Inferior parietal cortex (tissue), 1 donor: ENCODE measurements at regions not wholly inside any gene's neighbourhood (a gene's known extent, or its start where the extent isn't known, plus 50 kb on each side); places are given as distances from the start of the nearest gene placed in this dataset.

Source experiments
- DNase-seq: peaks from one replicate; pipeline ENCODE4 v3.0.0-alpha.2; 2016; ENCODE audit errors: extremely low spot score

DNA sequence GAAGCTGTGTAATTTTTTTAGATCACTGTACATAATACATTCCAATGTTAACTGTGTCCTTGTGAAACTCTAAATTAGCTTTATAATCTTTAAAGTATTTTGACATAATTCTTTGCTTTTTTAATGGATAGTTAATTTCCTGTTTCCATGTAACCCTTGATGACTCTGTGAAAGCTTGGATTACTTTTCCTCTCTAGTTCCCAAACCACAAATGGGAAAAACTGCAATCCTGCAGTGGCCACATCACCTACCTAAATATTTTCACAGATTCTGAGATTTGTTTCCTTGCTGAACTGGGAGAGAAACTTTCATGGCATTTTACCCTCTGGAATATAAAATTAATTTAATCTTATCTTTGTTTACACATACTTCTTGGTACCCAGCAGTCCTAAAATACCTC is 161.6 kb upstream of the CCDC68 start:
- no peak for DNase-seq

DNA sequence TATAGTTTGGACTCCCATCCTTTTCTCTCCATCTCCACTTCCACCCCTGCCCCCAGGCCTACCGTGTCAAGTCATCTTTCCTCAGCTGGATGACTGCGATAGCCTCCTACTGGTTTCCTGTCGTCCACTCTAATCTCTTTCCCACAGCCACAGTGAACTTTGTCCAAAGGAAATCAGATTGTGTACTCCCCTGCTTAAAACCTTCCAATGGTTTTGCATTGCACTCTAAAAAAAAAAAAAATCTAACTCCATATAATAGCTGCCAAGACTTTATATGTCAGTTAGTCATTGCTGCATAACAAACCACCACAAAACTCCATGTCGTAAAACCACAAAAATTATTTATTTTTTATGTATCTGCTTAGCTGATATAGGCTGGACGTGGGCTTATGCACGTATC is 160.2 kb upstream of the CCDC68 start:
- no peak for DNase-seq

DNA sequence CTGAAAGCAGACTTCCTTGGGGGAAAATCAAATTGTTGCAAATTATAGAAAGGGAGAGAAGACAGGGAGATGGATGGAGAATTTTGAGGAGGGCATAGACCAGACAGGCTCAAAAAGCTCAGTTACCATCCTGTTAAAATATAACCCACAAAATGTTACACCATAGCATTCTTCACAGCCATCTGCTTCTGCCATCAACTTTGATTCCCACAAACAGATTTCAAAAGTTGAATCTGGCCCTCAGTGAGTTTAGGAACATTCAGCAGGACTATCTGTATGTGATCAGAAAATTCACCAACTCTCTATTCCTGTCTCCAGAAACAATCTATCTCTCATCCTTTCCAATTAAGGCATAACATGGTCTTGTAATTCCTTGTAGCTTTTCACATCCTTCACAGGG is 159.8 kb upstream of the CCDC68 start:
- DNase-seq, result no peak

DNA sequence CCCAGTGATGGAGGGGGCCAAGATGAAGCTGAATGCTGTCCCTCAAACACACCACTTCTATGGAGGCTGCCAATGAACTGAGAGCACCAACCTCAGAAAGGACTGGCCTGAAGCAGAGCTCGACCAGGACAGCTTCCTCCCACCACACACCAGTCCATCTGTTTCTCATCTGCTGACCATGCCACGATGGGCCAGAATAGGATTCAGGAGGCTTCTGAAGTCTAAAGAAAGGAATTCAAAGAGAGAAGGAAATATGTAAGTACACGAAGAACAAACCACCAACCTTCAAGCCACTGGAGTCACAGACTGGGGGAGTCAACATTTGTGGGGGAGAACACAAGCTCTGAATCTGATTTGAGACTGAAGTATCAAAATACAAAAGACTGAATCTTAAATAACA is 157.6 kb upstream of the CCDC68 start:
- no peak for DNase-seq

DNA sequence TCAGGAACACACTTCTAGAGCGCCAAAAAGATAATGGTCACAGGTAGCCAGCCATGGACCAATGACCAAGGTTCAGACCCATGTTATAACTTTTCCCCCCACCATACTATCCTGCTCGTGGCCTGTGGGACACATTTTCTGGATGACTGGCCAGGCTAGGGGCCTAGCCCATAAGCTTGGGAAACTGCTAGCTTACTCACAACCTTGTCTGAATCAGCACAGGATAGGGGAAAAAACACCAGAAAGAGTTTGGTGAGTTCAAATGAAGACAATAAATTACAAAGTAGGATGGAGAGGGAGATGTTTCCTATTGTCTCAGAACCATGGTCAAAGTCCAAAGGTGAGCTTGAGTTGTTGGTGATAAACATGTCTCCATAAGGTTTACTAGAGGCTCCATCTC is 156.3 kb upstream of the CCDC68 start:
- no peak for DNase-seq

DNA sequence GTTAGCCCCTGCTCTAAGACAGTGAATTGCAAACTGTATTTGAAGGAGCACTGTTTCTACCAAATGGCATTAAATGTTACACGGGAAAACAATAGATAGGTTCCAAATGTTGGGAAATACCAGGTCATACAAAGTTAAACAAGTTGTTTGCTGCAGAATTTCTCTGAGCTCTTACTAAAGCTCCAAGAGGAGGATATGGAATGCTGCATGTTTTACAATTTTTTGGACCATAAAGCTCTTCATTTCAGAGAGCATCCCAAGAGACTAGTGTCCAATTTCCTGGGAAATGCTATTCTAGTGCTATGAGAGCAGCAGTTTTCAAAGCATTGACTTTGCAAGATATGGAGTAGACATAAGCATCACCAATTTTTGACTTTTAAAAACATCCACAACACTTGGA is 155.6 kb upstream of the CCDC68 start:
- DNase-seq, result no peak

DNA sequence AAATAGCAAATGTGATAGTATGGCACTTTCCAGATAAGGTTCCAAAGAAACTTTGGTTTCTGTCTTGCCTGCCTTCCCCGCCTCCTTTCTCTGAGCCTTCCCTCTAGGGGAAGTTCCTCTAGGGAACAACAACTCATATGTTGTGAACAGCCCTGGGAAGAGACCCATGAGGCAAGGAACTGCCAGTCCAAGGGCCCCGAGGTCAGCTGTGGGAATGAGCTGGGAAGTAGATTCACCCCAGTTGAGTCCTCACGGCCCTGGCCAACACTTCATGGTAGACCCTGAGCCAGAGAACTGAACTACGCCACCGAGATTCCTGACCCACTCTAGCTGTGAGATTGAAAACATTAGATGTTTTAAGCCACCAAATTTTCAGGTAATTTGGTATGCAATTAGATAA is 154.5 kb upstream of the CCDC68 start:
- no peak for DNase-seq

DNA sequence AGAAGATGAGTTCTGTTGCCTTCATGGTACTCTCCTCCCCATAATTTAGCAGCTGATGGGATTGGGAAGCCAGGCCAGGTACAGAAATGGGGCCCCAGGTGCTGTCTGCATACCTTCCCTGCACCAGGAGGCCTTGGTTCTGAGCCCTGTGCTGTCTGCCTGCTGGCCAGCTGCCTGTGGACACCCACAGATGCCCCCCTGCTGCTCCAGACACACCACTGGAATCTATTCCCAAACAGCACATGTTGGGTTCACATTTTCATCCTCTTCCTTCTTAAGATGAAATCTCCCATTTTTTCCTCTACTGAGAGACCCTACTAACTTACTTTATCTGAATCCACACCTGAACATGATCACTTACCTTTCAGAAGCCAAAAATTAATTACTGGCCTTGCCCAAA is 152.0 kb upstream of the CCDC68 start:
- no peak for DNase-seq

DNA sequence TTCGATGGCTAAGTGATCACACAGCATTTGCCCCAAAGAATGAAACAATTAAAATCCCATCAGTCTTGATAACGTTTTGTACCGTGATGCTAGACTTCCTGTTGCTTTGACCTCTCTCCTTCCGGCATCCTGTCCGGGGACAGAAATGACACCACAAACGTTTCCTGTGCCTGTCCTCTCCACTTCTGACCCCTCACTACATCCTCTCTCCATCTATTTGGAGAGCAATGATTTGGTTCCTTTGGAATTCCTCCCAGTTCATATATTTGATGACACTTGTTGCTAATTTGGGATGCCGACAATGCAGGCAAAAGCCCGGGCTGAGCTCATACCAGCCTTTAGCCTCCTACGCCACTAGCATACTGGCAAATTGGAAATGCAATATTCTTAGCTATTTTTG is 151.2 kb upstream of the CCDC68 start:
- no peak for DNase-seq

DNA sequence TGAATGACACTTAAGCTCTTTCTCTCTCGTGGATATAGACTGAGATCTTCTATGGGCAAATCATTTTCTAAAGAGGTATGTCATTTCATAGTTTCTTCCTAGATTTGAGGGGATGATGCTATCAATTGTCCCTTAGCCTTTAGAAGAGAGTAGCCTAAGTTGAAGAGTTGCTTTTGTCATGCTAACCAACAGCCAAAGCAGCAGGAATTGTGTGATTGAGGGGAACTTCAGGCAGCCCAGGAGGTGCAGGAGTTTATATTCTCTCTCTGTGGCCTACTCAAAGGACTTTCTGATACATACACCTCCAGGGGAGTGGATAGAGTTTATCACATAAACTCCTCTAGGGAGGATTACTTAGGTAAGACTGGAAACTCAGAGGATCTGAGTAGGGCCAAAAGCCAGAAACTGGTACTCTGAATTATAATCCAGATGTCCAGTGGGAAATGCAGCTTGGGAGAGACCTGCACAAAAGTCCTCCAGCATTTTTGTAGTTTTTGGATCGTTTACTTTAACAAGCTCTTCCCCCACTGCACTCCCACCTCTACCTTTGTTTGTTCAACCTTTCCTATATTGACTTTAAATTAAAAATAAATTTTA is 150.7 kb upstream of the CCDC68 start:
- DNase-seq, result no peak

DNA sequence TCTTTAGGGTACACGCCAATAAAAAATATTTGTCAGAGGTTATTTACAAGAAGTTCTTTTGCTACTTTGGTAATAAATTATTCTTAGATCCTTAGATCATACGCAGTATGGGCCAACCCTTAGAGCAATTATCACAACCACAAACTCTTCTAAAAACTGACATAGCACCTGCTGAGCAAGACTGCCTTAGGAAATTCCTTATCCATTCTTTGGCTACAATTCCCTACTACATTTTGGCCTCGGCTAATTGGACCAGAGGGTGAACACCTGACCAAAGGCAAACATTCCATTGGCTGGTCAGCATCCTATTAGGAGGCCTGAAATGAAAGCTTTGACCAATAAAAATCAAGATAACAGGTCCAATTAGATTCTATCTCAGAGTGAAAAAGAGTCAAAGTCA is 147.6 kb upstream of the CCDC68 start:
- no peak for DNase-seq

DNA sequence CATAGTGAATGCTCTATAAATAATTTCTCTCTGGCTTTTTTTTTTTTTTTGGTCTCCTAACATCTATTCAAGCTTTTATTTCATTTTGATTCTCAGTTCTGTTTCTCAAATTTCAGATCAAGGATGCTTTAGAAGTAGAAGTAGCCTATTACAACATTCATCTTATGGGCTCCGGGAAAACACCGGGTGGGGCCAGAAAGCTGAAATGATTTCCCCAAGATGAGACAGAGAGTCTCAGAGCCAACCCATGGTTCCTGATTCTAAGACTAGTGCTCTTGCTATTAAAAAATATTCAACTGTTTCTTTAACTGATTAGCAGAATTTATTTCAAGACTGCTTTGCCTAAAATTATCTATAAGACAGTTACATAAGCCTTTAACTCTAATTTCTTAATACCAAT is 147.2 kb upstream of the CCDC68 start:
- DNase-seq, result no peak

DNA sequence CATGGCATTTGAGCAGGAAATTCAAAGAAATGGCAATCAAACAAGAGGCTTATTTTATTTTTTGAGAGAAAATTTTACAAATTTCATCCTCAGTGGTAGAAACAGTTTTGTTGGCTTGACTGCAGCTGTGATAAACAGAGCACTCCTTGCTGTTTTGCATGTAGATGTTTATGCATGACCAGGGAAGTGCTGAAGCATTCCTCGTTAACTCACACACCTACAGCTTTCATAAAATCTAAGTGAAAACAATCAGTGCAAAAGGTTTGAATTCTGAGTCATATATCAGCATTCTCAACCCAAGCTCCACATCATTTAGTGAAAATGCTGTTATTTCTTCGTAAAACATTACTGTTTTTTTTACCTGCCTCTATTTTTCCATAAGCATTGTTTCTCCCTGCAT is 146.6 kb upstream of the CCDC68 start:
- DNase-seq, result no peak

DNA sequence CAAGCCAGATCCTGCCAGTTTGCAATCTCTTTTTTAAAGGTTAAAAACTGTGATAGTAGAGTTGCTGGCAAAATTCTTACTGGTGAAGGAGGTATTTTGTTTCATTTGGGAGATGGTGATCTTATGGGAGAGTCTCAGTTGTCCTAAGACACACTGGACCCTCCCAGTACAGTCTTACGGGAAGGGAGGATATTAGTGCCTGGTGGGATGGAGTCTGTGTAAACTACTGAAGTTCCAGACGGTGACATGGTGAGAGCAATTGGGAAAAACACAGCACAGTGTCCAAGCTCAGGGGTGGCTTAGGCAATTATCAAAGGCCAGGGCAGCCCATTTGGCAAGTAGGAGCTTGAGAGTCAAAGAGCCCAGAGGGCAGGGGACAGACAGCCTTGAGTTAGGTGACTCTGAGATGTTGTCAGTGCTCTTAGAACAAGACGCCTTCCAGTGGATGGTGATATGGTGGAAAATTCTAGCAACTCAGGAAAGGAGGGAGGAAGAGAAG is 143.7 kb upstream of the CCDC68 start:
- no peak for DNase-seq

DNA sequence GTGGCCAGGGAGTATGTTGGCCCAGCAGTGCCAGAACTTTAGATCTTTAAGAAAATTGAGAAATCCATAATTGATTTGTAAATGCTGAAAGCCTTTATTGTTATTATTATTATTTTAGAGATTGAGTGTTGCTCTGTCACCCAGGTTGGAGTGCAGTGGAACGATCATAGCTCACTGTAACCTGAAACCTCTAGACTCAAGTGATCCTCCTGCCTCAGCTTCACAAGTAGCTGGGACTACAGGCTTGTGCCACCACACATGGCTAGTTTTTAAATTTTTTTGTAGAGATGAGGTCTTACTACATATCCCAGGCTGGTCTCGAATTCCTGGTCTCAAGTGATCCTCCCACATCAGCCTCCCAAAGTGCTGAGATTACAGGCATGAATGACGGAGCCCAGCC is 143.2 kb upstream of the CCDC68 start:
- DNase-seq, result no peak

DNA sequence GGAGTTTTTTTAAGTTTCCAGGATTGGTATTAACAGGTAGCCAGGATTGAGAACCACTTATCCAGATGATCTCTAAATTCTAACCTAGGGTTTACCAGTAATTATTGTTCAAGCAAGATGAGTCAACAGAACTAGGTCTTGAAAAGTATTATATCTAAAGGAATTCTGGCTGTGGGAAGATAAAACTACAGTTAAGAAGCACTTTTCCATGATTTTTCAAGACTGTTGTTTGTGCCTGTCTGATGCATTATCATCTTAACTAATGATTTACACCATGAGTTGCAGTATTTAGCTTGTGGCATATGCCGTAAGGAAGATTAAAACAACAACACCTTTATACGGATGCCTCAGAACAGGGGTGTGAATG is 142.2 kb upstream of the CCDC68 start:
- no peak for DNase-seq

DNA sequence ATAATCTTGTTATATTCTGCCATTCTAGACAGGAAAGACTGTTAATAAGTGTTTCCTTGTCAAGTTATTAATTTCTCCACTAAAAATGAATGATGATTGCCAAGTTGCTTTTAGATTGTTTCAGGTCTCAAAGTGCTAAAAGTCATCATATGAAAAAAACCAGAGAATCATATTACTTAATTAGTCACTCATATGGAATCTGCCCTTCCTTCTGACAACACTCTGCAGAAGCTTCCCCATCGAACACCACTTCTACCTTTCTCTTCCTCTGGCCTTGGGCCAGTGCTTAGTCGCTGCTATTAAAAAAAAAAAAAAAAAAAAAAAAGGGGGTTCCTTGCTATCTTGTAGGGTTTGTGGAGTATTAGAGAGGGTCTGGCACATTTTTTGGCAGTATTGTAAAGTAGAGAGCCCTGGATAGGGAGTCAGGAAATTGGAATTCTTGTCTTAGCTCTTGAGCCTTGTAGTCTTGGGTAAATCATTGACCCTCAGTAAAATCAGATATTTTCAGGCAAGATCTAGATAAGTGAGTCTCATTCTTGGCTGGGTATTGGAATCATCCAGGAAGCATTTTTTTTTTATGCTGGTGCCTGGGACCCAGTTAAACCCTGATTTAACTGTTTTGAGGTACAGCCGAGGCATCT is 141.7 kb upstream of the CCDC68 start:
- DNase-seq, result no peak

DNA sequence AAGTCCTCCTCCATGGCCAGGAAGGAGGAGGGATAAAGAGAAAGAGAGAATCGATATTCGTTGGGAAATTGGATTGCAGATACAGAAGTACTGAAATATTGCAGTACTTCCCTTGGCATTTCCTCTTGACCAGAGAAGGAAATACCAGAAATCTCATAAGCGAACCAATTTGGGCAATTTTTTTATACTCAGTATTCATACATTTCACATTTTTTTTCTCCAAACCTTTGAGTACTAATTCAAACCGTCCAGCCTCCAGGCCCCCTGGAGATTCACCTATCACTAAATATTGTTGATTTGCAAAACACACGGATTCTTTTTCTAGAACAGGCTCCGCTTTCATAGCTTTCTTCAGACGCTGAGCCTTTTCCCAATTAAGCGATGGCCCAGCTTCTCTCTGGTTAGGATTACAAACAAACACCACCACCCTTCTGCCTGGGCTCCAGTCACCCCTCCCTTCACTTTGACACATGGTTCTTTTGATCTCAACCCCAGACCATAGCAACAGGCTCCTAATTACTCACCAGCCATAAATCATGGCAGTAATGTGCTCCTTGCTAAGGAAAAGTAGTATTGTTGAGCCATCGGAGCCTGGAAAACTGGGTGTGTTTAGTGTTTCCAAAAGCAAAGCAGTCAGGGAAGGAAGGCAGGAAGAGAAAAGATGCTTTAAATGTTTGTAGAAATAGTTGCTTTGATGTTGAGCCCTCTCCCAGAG is 138.4 kb upstream of the CCDC68 start:
- no peak for DNase-seq

DNA sequence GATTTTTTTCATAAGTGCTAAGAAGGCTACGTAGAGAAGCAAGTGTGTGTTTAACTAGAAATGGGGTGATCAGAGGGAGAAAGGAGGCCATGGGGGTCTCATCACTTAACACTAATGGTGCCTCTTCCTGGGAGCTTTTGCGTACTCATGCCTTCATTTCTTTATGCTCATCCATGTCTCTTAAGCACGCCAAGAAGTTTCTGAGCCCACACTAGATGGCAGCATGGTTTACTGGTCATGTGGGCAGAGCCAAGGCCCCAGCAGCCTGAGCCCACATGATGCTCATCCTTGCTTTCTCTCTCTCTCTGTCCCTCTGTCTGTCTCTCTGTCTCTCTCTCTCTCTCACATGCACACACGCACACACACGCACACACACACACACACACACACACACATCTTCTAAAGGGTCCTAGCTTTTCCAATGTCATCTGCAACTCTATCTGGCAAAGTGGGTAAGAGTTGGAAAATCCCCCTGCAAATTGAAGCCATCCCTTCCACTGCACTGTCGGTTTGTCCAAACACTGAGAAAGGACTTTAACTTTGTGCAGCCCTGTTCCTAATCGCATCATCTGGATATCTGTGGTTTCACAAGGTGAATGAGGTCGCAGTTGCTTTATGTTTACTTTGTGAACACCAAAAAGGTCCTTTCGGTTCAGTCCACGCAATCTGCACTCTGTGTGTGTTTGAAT is 137.1 kb upstream of the CCDC68 start:
- DNase-seq, result peak; percentile 68

DNA sequence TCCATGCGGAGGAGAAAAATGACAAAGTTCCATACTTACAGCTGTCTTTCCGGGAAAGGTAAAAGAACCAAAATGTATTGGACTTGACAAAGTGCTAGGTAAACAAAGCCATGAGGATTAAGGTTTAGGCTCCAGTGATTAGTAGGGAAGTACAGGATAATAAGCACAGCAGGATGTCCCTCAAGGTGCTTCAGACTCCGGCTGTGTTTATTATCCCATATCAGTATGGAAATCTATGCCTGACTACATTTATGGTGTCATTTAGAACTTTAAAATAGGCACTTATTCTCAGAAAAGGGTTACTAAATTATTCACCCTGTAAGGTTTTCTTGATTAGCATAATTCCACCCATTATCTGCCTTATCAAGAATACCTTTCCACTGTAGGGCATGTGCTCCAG is 136.3 kb upstream of the CCDC68 start:
- DNase-seq, result no peak

DNA sequence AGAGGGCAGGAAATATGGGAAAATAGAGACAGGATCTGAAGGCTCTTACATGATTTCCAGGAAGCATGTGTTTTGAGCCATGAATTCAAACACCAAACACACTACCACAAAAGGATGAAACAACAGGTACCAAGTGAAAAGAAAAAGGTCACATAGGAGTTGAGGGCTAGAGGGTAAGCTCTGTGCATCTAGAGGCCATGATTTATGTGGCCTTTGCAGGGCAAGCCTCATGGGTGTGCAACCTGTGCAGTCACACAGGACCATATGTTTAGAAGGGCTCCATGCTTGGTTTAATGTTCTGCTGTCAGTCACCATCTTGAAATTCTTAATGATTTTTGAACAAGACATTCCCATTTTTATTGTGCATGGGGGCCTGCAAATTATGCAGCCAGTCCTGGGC is 134.5 kb upstream of the CCDC68 start:
- DNase-seq, result no peak

DNA sequence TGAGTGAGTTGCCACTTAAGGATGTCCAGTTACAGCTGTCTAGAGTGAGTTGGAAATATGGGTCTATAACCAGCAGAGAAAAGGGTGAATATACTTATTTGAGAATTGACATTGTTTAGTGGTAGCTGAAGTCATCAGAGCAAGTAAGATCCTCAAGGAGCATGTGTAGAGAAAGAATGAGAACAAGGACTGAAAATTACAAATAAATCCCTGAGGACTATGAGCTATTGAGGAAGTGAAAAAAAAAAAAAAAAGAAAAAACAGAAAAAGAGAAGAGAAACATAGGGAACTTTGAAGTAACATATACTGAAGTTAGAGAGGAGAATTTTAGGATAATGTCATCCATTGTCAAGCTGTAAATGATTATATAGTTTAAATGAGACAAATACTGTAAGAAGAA is 134.0 kb upstream of the CCDC68 start:
- DNase-seq, result no peak

DNA sequence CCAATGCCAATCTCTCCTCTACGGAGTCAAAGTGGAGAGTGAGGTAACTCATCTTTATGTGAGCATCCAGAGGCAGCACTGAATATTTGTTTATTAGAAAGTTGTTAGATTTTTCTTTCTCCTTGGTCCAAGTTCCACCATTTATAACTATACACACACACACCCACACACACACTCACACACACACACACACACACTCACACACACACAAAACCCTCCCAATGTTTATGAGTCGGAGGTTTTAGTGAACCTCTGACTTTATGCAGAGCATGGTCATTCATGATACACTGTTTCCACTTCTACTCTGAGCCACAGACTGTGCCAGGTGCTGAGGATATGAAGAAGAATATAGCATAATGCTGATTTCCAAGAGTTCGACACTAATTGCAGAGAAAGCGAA is 132.9 kb upstream of the CCDC68 start:
- no peak for DNase-seq
